BJ (cell line): ENCODE measurements at regions not wholly inside any gene's neighbourhood (a gene's known extent, or its start where the extent isn't known, plus 50 kb on each side); places are given as distances from the start of the nearest gene placed in this dataset.

Source experiments
- CTCF ChIA-PET: fragments of 350-600 bp; formaldehyde crosslinking; extraction: SDS; loops from one replicate; lab custom pipeline; 2021; ENCODE audit warnings: antibody characterized with exemption, inconsistent platforms; lab: Yijun Ruan, JAX
- POLR2A ChIA-PET: fragments of 300-600 bp; sonication (Branson Sonifier 250); formaldehyde crosslinking; extraction: SDS; loops from one replicate; lab custom pipeline; 2021; ENCODE audit warnings: antibody characterized with exemption; lab: Charles Lee
- DNase-seq: peaks from one replicate; pipeline ENCODE4 v3.0.0-alpha.2; 2011; ENCODE audit warnings: low read depth
- H3K27me3 ChIP-seq: 2 replicates; pipeline ENCODE4 v1.6.0; 2011; ENCODE audit warnings: low read length; ENCODE audit not compliant: control insufficient read depth, insufficient read depth
- H3K36me3 ChIP-seq: 2 replicates; pipeline ENCODE4 v1.5.1; 2011; ENCODE audit warnings: low read length; ENCODE audit not compliant: control insufficient read depth, insufficient read depth
- H3K4me3 ChIP-seq: 2 replicates; pipeline ENCODE4 v1.5.1; 2011; ENCODE audit warnings: low read depth, mild to moderate bottlenecking, control low read depth, low read length
- TF ChIP-seq, protein P1 (sequence below): IDR thresholded peaks from 2 replicates; pipeline ENCODE4 v1.5.1; 2011; ENCODE audit warnings: low read depth, mild to moderate bottlenecking, control low read depth, inconsistent platforms, low read length, moderate library complexity; ENCODE audit not compliant: insufficient read depth

DNA sequence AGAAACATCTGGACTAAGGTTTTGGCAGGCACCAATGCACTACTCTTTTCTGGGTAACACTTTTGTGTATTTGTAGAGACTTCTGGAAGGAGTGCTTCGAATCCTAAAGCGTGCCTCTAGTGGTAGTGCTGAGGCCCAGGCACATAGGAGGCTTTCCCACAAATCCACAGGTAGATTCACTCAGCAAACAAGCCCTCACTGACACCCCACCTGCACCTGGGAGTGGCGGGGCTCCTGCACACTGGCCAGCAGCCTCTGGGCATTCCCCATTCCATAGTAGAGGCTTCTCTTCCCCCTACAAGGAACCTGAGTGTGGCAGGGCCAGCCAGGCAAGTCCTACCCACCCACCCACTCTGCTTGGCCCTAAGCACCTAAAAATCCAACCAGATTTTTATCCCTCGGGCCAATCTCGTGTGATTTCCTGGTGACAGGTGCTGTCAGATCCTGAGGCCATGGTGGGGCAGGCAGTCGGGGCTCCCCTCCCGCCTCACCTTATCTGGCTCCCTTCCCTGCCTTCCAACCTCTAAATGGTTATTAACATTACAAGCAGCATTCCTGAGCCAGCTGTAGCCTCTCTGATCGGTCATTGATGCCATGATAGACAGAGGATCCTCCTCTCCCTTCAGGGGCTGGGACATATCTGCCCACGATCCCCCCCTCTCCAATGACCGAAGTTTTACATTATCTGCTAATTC lies 82.4 kb downstream of the SLC2A10 start:
- ChIA-PET POLR2A (no interaction called here), CTCF (interaction anchor here (1.1 kb wide), 1 partner anchor 39 kb away, joined by 3 read pairs; no protein-coding TSS in a partner anchor)
- no peak for DNase-seq
- peaks cover 17% of the 10 kb centered on the region for H3K27me3 ChIP-seq
- H3K36me3 ChIP-seq: no peaks in the 10 kb centered on the region
- no peak overlapping the region for H3K4me3 ChIP-seq
- TF ChIP-seq, protein P1, sequence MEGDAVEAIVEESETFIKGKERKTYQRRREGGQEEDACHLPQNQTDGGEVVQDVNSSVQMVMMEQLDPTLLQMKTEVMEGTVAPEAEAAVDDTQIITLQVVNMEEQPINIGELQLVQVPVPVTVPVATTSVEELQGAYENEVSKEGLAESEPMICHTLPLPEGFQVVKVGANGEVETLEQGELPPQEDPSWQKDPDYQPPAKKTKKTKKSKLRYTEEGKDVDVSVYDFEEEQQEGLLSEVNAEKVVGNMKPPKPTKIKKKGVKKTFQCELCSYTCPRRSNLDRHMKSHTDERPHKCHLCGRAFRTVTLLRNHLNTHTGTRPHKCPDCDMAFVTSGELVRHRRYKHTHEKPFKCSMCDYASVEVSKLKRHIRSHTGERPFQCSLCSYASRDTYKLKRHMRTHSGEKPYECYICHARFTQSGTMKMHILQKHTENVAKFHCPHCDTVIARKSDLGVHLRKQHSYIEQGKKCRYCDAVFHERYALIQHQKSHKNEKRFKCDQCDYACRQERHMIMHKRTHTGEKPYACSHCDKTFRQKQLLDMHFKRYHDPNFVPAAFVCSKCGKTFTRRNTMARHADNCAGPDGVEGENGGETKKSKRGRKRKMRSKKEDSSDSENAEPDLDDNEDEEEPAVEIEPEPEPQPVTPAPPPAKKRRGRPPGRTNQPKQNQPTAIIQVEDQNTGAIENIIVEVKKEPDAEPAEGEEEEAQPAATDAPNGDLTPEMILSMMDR: no peak

DNA sequence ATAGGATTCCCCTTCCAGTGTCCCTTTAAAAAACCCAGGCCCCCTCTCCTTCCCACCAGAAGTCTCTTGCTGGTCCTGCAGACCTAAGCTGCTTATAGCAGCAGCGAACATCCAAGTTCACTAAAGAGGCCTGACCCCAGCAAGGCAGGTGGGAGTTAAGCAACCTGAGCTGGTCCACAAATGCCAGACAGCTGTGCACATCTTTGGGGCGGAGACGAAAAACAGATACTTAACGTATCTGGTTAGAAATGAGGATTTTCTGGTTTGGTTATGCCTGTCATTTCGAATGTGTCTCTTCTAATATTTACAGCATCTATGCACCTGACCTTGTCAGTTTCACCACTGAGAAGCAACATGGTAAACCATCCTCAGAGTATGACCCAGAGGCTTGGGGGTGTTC lies 87.8 kb downstream of the SLC2A10 start:
- Histone ChIP-seq H3K4me3 (no peak overlapping the region), H3K36me3 (no peaks in the 10 kb centered on the region), H3K27me3 (peaks cover 24% of the 10 kb centered on the region)
- ChIA-PET CTCF (interaction anchor here (0.6 kb wide), 1 partner anchor 9 kb away, joined by 3 read pairs; no protein-coding TSS in a partner anchor), POLR2A (no interaction called here)
- DNase-seq: no peak
- TF ChIP-seq, protein P1: no peak

DNA sequence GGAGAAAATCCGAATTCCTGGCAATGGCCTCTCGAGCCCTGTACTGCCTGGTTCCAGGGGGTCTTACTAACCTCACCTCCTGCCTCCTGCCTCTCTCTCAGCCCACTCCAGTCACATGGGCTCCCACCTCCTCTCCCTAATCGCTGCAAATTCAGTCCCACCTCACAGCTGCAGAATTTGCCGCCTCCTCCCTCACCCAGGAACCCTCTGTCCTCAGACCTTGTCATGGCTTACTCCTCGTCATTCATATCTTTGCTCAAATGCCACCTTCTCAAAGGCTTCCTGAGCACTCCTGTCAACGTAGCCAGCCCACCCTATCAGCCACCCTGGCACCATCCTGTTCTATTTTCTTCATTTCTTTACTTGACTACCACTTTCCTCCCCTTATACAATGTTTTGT lies 89.0 kb downstream of the SLC2A10 start:
- ChIA-PET CTCF (interaction anchor here (0.6 to 1.0 kb wide), 2 partner anchors 16 to 1826 kb away, joined by 3 to 5 read pairs; no protein-coding TSS in a partner anchor), POLR2A (no interaction called here)
- DNase-seq: no peak
- peaks cover 18% of the 10 kb centered on the region for H3K27me3 ChIP-seq
- no peaks in the 10 kb centered on the region for H3K36me3 ChIP-seq
- TF ChIP-seq, protein P1: no peak
- H3K4me3 ChIP-seq: no peak overlapping the region

DNA sequence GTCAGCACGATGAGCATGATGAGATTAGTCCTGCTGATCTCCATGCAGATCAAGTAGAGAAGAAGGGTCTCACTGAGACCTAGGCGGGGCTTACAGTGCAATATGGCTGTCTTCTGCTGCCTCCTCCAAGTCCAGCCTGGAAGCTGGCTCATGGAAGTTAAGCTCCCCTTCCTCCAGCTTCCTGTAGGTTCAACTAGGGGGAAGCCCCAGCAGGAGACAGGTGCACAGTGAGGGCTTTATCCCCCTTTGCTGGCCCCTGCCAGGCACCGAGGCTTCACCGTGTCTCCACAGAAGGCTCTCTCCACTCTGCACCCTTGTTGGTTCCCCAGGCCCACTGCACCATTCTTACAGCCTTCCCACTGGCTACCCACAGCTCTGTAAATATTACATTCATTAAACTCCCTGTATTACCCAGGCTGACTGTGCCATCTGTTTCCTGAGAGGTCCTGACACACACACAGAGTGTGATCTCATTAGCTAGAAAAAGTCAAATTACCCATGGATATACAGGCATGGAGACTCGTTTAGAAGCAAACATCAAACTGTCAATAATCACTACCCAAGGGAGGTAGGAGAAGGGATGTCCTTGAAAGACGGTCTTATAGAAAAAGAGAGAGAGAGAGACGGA lies 90.4 kb downstream of the SLC2A10 start:
- POLR2A ChIA-PET: no interaction called here
- CTCF ChIA-PET: no interaction called here
- Histone ChIP-seq H3K36me3 (no peaks in the 10 kb centered on the region), H3K27me3 (peaks cover 10% of the 10 kb centered on the region), H3K4me3 (no peak overlapping the region)
- TF ChIP-seq, protein P1: no peak
- no peak for DNase-seq

DNA sequence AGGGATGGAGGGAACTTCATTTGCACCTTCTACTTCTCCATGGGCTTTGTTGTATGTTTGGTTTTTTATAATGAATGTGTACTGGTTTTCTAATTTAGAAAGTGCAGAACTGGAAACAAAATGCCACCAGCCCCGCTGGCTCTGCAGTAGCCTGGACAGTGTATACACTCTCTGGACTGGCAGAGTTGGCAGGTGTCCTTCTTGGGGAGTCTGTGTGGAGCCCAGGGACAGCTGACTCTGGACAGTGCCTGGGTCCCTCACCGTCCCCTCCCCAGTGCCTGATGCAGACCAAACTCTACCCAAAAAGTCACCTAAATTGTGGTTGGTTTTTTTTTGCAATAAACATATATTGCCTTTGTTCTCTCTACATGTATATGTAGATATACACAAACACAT lies 91.0 kb downstream of the SLC2A10 start:
- DNase-seq: no peak
- TF ChIP-seq, protein P1: no peak
- H3K36me3 ChIP-seq: no peaks in the 10 kb centered on the region
- H3K4me3 ChIP-seq: no peak overlapping the region
- CTCF ChIA-PET: no interaction called here
- peaks cover 8% of the 10 kb centered on the region; the same call in 1 of the 2 replicates for H3K27me3 ChIP-seq
- POLR2A ChIA-PET: no interaction called here
